NCI-H2029 (cell line): ENCODE measurements at regions not wholly inside any gene's neighbourhood (a gene's known extent, or its start where the extent isn't known, plus 50 kb on each side); places are given as distances from the start of the nearest gene placed in this dataset.
"Not testable (repeated sequence)": the region's sequence is repeated elsewhere in the genome, so short reads cannot be mapped to it uniquely, and the experiment has no call there.

Experiments used
- DNase-seq: peaks from one replicate; lab custom pipeline; 2025; lab: John Stamatoyannopoulos, UW

DNA sequence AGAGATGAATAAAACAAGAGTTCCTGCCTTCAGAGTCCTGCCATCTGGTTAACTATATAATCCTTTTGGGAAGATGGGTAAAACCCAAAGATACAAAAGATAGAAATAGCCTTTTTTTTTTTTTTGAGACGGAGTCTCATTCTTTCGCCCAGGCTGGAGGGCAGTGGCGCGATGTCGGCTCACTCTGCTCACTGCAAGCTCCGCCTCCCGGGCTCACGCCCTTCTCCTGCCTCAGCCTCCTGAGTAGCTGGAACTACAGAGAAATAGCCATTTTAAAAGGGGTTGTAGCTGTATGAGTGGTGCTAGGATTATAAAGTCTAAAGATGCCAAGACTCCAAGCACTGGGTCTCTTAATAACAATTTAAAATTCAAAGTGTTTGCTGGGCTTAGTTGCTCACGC, 97.2 kb downstream of the KDR start:
- no peak for DNase-seq

GRCh38 chr4:55027596-55027995, 97.8 kb downstream of the KDR start:
- DNase-seq: no peak

DNA sequence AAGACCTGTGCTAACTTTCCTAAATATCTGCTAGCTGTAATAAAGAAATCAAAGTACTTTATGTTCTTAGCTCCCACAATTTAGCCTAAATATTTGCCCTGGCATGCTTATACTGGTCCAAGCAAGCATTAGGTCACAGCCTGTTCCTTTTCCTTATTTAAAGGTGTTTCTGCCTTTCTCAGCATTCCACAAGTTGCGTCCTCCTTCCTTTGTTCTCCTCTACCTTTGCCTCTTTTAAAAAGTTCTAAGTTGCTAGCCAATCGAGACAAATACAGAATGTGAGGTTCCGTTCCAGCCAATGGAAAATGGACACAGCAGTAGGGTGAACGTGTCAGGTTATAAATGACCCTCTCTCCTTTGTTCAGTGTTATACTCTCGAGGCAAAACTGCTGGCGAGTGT, 99.9 kb downstream of the KDR start:
- not testable (repeated sequence) for DNase-seq

DNA sequence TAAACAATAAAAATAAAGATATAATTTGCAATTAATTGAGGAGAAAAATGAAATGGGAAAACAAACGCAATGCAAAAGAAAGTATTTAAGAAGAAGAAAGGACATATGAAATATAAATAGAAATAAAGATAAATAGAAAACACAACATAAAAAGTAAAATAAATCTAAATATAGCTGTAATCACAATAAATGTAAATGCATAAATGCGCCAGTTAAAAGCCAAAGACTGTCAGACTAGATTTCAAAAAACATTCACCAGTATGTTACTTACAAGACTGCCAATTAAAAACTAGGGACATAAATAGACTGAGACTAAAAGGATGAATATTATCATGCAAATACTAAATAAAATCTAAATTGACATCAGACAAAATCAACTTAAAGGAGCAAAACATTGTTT, 102.4 kb downstream of the KDR start:
- no peak for DNase-seq

GRCh38 chr4:55021214-55021613, 104.2 kb downstream of the KDR start:
- no peak for DNase-seq

GRCh38 chr4:55020131-55020530, 105.3 kb downstream of the KDR start:
- DNase-seq: no peak

DNA sequence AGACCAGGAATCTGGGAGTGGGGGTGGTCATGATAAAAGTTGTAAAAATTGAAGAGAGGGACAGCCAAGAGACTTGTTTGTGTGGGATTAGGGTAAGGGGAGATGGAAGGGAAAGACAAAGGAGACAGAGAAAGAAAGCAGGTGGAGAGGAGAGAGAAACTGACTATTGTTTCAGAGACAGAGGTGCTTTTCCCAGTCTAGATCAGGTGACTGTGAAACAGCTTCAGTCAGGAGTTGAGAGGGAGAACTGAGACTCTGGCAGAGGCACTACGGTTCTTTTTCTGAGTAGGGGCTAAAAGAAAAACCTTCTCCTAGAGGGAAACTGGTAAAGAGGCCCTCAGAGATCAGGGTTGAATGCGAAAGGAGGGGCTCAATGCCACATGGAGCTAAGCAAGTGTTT, 106.4 kb downstream of the KDR start:
- no peak for DNase-seq

DNA sequence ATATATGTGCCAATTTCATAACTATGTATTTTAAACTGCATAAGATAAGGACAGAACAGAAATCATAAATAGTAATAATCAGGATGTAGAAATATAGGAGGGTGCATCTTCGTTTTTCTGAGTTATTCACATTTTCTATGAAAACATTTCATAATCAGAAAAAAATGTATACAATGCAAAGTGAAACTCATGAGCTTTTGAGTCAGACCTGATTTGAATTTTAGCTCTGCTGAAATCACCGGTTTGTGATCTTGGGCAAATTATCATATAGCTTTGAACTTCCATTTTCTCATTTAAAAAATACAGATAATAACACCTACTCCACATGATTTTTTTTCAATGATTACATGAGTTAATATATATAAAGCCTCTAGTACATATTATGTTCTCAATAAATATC, 106.9 kb downstream of the KDR start:
- no peak for DNase-seq

- DNase-seq: no peak
Measured at GRCh38 chr4:55017406-55017805, 108.0 kb downstream of the KDR start.

- no peak for DNase-seq
Measured at GRCh38 chr4:55016131-55016530, 109.3 kb downstream of the KDR start.

- no peak for DNase-seq
Measured at GRCh38 chr4:55014876-55015275, 110.5 kb downstream of the KDR start.

GRCh38 chr4:55013431-55013955, 111.9 kb downstream of the KDR start:
- DNase-seq: no peak

- DNase-seq: no peak
Measured at GRCh38 chr4:55012363-55013230, 112.8 kb downstream of the KDR start.

GRCh38 chr4:55011761-55012160, 113.6 kb downstream of the KDR start:
- no peak for DNase-seq

DNA sequence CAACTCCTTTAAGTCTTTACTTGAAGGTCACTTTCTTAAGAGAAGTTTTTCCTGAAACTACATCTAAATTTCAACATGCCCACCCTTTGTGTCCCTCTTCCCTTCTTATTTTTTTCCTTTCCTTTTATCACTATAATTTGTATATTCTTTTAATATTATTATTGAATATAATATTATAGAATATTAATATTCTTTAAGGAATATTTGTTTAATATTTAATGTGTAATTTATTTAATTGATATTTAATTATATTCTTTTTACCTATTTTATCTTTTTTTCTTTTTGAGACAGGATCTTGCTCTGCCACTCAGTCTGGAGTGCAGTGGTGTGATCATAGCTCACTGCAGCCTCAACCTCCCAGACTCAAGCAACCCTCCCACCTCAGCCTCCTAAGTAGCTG, 114.8 kb downstream of the KDR start:
- DNase-seq: no peak

DNA sequence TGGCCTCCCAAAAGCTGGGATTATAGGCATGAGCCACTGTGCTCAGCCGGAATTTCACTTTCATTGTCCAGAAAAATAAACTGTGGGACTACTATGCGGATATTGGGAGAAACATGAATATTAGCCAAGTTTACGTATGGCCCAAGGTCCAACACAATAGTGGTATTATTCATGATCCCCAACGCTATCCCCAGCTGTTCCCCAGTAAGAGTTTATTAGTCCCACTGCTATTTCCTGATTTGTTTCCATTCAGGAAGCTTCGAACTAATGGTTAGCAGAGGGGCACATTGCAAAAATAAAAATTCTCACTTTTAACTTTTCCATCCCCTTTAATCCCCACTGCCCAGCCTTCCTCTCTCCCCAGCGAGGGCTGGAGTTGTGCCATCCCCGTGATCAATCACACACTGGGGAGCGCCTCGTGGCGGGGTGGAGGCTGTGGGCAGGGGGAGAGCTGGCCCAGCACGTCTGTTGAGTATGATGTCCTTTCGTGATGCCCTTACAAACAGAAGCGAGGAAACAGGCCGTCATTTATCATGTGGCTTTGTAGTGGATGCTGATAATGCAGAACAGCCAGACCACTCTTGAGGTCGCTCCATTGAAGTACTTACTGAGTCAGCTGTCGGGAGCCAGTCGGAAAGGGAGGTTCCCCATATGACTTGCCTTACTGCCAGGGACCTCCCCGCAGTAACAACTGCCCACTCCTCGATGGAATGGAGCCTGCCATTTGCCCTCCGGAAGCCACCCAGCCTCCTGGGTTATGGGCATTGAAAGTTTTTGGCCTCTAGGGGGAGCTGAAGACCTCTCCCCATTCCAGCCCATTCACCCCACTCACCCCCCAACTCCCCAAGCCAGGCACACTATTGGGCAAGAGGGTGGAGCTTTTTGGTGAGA, 117.0 kb downstream of the KDR start:
- no peak for DNase-seq

DNA sequence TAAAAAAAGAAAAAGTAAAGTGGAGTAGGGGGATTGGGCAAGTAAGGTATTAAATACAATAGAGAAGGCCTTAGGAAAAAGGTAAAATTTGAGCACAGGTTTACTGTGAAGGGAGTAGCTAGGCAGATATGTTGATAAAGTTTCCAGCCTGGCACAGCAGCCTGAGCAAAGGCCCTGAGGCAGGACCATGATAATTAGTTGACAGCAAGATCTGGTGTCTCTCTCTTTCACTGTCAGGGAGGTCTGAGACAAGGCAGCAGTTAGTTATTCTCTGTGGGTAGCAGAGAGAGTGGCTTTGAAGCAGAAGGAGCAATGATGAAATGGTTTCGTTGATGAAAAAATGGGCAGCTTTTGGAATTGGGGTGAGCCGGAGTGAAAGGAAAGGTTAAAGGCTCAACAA, 119.5 kb downstream of the KDR start:
- DNase-seq: no peak

DNA sequence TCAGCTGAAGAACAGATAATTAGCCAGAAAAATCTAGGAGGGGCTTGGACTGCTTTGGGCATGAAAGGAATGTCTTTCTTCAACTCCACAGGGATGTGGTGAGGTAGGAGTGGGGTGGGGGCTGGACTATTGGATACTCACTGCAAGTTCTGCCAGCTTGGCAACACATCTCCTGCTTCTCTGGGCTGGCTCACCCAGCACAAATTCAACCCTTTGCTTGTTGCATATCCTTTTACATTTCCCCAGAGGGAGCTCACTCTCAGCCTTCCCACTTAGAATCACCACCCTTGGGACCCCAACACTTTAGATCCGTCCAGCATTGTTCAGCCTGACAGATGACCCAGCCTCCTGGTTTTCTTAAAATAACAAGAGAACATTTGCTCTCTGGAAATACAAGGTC, 120.6 kb downstream of the KDR start:
- DNase-seq: no peak

- no peak for DNase-seq
Measured at GRCh38 chr4:55002431-55002830, 123.0 kb downstream of the KDR start.

- no peak for DNase-seq
Measured at GRCh38 chr4:55001538-55001937, 123.9 kb downstream of the KDR start.

DNA sequence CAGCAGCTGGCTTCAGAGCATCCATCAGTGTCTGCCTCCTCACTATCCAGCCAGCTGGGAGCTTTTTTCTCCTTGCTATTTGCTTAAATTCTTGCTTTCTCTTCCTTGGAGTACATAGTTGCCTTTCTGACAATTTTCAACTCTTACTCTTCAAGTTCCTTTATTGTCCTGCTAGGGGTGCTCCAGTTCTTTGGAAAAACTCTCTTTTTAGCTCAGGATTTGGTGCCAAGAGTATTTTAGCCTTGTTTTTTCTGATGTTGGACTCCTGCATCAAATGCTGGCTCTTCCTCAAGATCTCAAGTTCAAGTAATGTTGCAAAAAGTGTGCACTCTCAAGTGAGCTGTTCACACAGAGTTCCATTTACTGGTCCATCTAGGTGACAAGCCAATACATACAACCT, 126.4 kb downstream of the KDR start:
- no peak for DNase-seq

DNA sequence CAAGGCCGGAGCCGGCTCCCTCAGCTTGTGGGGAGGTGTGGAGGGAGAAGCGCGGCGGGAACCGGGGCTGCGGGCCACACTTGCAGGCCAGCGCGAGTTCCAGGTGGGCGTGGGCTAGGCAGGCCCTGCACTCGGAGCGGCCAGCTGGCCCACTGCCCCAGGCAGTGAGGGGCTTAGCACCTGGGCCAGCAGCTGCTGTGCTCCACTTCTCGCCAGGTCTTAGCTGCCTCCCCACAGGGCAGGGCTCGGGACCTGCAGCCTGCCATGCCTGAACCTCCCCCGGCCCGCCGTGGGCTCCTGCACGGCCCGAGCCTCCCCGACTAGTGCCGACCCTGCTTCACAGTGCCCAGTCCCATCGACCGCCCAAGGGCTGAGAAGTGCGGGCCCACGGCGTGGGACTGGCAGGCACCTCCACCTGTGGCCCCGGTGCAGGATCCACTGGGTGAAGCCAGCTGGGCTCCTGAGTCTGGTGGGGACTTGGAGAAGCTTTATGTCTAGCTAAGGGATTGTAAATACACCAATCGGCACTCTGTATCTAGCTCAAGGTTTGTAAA, 131.8 kb downstream of the KDR start:
- not testable (repeated sequence) for DNase-seq

DNA sequence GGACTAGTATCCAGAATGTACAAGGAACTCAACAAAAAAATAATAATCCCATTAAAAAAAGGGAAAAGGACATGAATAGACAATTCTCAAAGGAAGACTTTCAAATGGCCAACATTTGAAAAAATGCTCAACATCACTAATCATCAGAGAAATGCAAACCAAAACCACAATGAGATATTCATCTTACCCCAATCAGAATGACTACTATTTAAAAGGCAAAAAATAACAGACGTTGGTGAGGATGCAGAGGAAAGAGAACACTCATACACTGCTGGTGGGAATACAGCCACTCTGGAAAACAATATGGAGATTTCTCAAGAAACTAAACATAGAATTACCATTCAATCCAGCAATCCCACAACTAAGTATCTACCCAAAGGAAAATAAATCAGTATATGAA, 133.1 kb downstream of the KDR start:
- no peak for DNase-seq
